Ishikawa (cell line): ENCODE measurements at regions not wholly inside any gene's neighbourhood (a gene's known extent, or its start where the extent isn't known, plus 50 kb on each side); places are given as distances from the start of the nearest gene placed in this dataset.

Experiments
- CEBPB ChIP-seq: IDR thresholded peaks from 2 replicates; pipeline ENCODE4 v1.6.1; 2012
- CREB1 ChIP-seq: IDR thresholded peaks from 2 replicates; pipeline ENCODE4 v1.6.1; 2012; ENCODE audit warnings: low read depth
- EGR1 ChIP-seq: IDR thresholded peaks from 2 replicates; pipeline ENCODE4 v1.6.1; 2012
- EP300 ChIP-seq: IDR thresholded peaks from 2 replicates; pipeline ENCODE4 v1.6.1; 2012; ENCODE audit warnings: borderline replicate concordance
- FOXM1 ChIP-seq: IDR thresholded peaks from 2 replicates; pipeline ENCODE4 v1.6.1; 2012; ENCODE audit warnings: low read depth, borderline replicate concordance
- MAX ChIP-seq: IDR thresholded peaks from 2 replicates; pipeline ENCODE4 v1.6.1; 2012
- NFIC ChIP-seq: IDR thresholded peaks from 2 replicates; pipeline ENCODE4 v1.6.1; 2012
- RAD21 ChIP-seq: IDR thresholded peaks from 2 replicates; pipeline ENCODE4 v1.6.1; 2012; ENCODE audit warnings: low read depth
- TAF1 ChIP-seq: IDR thresholded peaks from 2 replicates; pipeline ENCODE4 v1.6.1; 2012; ENCODE audit warnings: low read depth, mild to moderate bottlenecking
- TCF12 ChIP-seq: IDR thresholded peaks from 2 replicates; pipeline ENCODE4 v1.6.1; 2012; ENCODE audit warnings: low read depth
- TEAD4 ChIP-seq: IDR thresholded peaks from 2 replicates; pipeline ENCODE4 v1.6.1; 2012
- YY1 ChIP-seq: IDR thresholded peaks from 2 replicates; pipeline ENCODE4 v1.6.1; 2012; ENCODE audit warnings: low read depth
- ZBTB7A ChIP-seq: IDR thresholded peaks from 2 replicates; pipeline ENCODE4 v1.6.1; 2012; ENCODE audit warnings: low read depth
- TF ChIP-seq, protein P1 (sequence below): IDR thresholded peaks from 2 replicates; pipeline ENCODE4 v1.6.1; 2012; ENCODE audit warnings: low read depth, mild to moderate bottlenecking
- TF ChIP-seq, protein P2 (sequence below): IDR thresholded peaks from 2 replicates; pipeline ENCODE4 v1.6.1; 2012

DNA sequence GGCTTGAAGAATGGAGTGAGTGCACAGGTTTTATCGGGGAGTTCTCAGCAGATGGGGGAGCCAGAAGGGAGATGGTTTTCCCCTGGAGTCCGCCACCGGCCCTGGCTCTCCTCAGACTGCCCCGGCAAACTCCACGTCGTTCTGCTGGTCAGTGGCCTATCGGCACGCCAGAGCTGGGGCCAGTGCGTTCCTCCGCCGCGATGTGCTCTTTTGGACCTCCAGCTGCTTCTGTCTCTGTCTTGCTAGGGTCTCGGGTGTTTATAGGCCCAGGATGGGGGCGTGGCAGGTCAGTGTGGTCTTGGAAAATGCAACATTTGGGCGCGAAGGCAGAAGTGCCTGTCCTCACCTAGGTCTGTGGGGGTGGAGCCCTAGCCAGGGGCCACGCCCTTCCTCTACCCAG is 53.0 kb upstream of the ADTRP start:
- no peak for TF ChIP-seq MAX
- no peak for TF ChIP-seq RAD21
- TF ChIP-seq, protein P1, sequence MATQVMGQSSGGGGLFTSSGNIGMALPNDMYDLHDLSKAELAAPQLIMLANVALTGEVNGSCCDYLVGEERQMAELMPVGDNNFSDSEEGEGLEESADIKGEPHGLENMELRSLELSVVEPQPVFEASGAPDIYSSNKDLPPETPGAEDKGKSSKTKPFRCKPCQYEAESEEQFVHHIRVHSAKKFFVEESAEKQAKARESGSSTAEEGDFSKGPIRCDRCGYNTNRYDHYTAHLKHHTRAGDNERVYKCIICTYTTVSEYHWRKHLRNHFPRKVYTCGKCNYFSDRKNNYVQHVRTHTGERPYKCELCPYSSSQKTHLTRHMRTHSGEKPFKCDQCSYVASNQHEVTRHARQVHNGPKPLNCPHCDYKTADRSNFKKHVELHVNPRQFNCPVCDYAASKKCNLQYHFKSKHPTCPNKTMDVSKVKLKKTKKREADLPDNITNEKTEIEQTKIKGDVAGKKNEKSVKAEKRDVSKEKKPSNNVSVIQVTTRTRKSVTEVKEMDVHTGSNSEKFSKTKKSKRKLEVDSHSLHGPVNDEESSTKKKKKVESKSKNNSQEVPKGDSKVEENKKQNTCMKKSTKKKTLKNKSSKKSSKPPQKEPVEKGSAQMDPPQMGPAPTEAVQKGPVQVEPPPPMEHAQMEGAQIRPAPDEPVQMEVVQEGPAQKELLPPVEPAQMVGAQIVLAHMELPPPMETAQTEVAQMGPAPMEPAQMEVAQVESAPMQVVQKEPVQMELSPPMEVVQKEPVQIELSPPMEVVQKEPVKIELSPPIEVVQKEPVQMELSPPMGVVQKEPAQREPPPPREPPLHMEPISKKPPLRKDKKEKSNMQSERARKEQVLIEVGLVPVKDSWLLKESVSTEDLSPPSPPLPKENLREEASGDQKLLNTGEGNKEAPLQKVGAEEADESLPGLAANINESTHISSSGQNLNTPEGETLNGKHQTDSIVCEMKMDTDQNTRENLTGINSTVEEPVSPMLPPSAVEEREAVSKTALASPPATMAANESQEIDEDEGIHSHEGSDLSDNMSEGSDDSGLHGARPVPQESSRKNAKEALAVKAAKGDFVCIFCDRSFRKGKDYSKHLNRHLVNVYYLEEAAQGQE = no peak
- no peak for TF ChIP-seq FOXM1
- no peak for TF ChIP-seq CEBPB
- no peak for TF ChIP-seq TAF1
- TF ChIP-seq TEAD4 = no peak
- TF ChIP-seq ZBTB7A = no peak
- no peak for TF ChIP-seq NFIC
- no peak for TF ChIP-seq EGR1
- no peak for TF ChIP-seq CREB1
- TF ChIP-seq TCF12 = no peak
- no peak for TF ChIP-seq YY1
- TF ChIP-seq EP300 = no peak

GRCh38 chr6:11830520-11830919 is 51.9 kb upstream of the ADTRP start:
- TF ChIP-seq EP300 (no peak), TCF12 (no peak)
- TF ChIP-seq, protein P2, sequence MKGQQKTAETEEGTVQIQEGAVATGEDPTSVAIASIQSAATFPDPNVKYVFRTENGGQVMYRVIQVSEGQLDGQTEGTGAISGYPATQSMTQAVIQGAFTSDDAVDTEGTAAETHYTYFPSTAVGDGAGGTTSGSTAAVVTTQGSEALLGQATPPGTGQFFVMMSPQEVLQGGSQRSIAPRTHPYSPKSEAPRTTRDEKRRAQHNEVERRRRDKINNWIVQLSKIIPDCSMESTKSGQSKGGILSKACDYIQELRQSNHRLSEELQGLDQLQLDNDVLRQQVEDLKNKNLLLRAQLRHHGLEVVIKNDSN = no peak

DNA sequence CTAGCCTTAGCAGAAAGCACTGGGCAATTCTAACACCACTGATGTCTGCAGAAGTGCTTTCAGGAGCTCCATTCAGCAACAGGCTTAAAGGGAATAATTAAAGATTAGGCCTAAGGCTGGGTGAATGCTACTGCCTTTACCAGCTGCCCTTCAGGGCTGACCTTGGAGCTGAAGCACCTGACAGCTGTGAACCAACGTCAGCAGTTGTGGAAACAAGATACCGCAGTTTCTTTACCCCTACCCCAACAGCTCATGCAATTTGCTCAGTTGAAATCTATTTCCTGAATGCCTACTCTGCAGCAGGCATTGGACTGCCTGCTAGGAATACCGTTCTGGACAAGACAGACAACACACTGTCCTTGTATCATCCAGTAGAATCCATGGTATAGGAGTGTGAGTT is 51.5 kb upstream of the ADTRP start:
- TF ChIP-seq, protein P2 = no peak

GRCh38 chr6:11828262-11828870 is 49.8 kb upstream of the ADTRP start:
- no peak for TF ChIP-seq TAF1
- TF ChIP-seq MAX = no peak
- TF ChIP-seq TEAD4 = no peak
- TF ChIP-seq NFIC = no peak
- no peak for TF ChIP-seq TCF12
- TF ChIP-seq EP300 = no peak
- no peak for TF ChIP-seq RAD21
- TF ChIP-seq ZBTB7A = no peak
